MM.1S (cell line): ENCODE measurements at regions not wholly inside any gene's neighbourhood (a gene's known extent, or its start where the extent isn't known, plus 50 kb on each side); places are given as distances from the start of the nearest gene placed in this dataset.

ENCODE experiments used
- DNase-seq: peaks from one replicate; pipeline ENCODE4 v3.0.0-alpha.2; 2015
- H2AFZ ChIP-seq: fragments of 300-600 bp; sonication (generic); 2 replicates; pipeline ENCODE4 v1.6.0; 2016; ENCODE audit warnings: antibody characterized with exemption, low read length
- H3F3A ChIP-seq: fragments of 300-600 bp; sonication (generic); 2 replicates; pipeline ENCODE4 v1.6.1; 2016; ENCODE audit warnings: mild to moderate bottlenecking, antibody characterized with exemption, low read length, moderate library complexity, mixed read lengths; ENCODE audit not compliant: insufficient read depth
- H3K27ac ChIP-seq: fragments of 300-600 bp; sonication (generic); 2 replicates; pipeline ENCODE4 v1.5.1; 2016; ENCODE audit warnings: mild to moderate bottlenecking, low read length
- H3K27me3 ChIP-seq: fragments of 300-600 bp; sonication (generic); replicated peaks from 2 replicates; pipeline ENCODE4 v1.6.0; 2016; ENCODE audit warnings: low read length; ENCODE audit not compliant: insufficient read depth
- H3K36me3 ChIP-seq: fragments of 300-600 bp; sonication (generic); replicated peaks from 2 replicates; pipeline ENCODE4 v1.6.1; 2016; ENCODE audit warnings: mild to moderate bottlenecking, low read length, mixed read lengths; ENCODE audit not compliant: insufficient read depth
- H3K4me1 ChIP-seq: fragments of 300-600 bp; sonication (generic); 2 replicates; pipeline ENCODE4 v1.6.1; 2016; ENCODE audit warnings: low read length, mixed read lengths
- H3K4me2 ChIP-seq: fragments of 300-600 bp; sonication (generic); 2 replicates; pipeline ENCODE4 v1.6.0; 2016; ENCODE audit warnings: low read depth, low read length
- H3K4me3 ChIP-seq: fragments of 300-600 bp; sonication (generic); 2 replicates; pipeline ENCODE4 v1.5.1; 2016; ENCODE audit warnings: low read length, mixed read lengths
- H3K79me2 ChIP-seq: fragments of 300-600 bp; sonication (generic); 2 replicates; pipeline ENCODE4 v1.6.1; 2016; ENCODE audit warnings: mixed run types, low read length, mixed read lengths
- H3K9ac ChIP-seq: fragments of 300-600 bp; sonication (generic); 2 replicates; pipeline ENCODE4 v1.6.1; 2016; ENCODE audit warnings: low read length, mixed read lengths
- H3K9me2 ChIP-seq: fragments of 300-600 bp; sonication (generic); replicated peaks from 2 replicates; pipeline ENCODE4 v1.6.1; 2016; ENCODE audit warnings: mild to moderate bottlenecking, low read length, mixed read lengths; ENCODE audit not compliant: insufficient read depth
- H3K9me3 ChIP-seq: fragments of 300-600 bp; sonication (generic); replicated peaks from 2 replicates; pipeline ENCODE4 v1.6.1; 2016; ENCODE audit warnings: mild to moderate bottlenecking, low read length, mixed read lengths; ENCODE audit not compliant: insufficient read depth
- H4K20me1 ChIP-seq: fragments of 300-600 bp; sonication (generic); 2 replicates; pipeline ENCODE4 v1.6.1; 2016; ENCODE audit warnings: mild to moderate bottlenecking, low read length, moderate library complexity, mixed read lengths; ENCODE audit not compliant: insufficient read depth
- CTCF ChIP-seq: fragments of 300-600 bp; sonication (generic); IDR thresholded peaks from 2 replicates; pipeline ENCODE4 v1.5.1; 2016; ENCODE audit warnings: antibody characterized with exemption, low read length, mixed read lengths
- EZH2 ChIP-seq: fragments of 300-600 bp; sonication (generic); optimal IDR thresholded peaks from 2 replicates; pipeline ENCODE3; 2017; ENCODE audit warnings: low read depth, mild to moderate bottlenecking, antibody characterized with exemption, low read length, mixed read lengths
- EZH2phosphoT487 ChIP-seq: fragments of 300-600 bp; sonication (generic); IDR thresholded peaks from 2 replicates; pipeline ENCODE4 v1.6.1; 2018; ENCODE audit warnings: antibody characterized with exemption, low read length

GRCh38 chr3:22063500-22063899, 312.5 kb upstream of the ZNF385D start:
- DNase-seq = no peak
- Histone ChIP-seq H2AFZ (no peak overlapping the region), H3K27ac (no peak overlapping the region), H3K27me3 (no peaks in the 10 kb centered on the region), H3K4me2 (no peak overlapping the region), H3K4me3 (no peak overlapping the region), H4K20me1 (no peaks in the 10 kb centered on the region), H3K9me2 (no peaks in the 10 kb centered on the region), H3K36me3 (no peaks in the 10 kb centered on the region), H3F3A (no peaks in the 10 kb centered on the region), H3K4me1 (no peaks in the 10 kb centered on the region), H3K79me2 (no peaks in the 10 kb centered on the region), H3K9me3 (no peaks in the 10 kb centered on the region), H3K9ac (no peak overlapping the region)
- TF ChIP-seq EZH2 = no peak
- TF ChIP-seq EZH2phosphoT487 = no peak
- TF ChIP-seq CTCF = no peak

GRCh38 chr3:22068619-22069018, 317.6 kb upstream of the ZNF385D start:
- TF ChIP-seq EZH2 = no peak
- no peak for TF ChIP-seq EZH2phosphoT487
- no peak for TF ChIP-seq CTCF
- H3K9me3 ChIP-seq = no peaks in the 10 kb centered on the region
- H3K36me3 ChIP-seq = no peaks in the 10 kb centered on the region
- no peaks in the 10 kb centered on the region for H3K9me2 ChIP-seq
- no peaks in the 10 kb centered on the region for H3K27me3 ChIP-seq
- no peak overlapping the region for H3K27ac ChIP-seq
- H2AFZ ChIP-seq = no peak overlapping the region
- H3K4me1 ChIP-seq = no peaks in the 10 kb centered on the region
- no peaks in the 10 kb centered on the region for H3F3A ChIP-seq
- no peak overlapping the region for H3K9ac ChIP-seq
- no peak for DNase-seq
- no peak overlapping the region for H3K4me3 ChIP-seq
- H4K20me1 ChIP-seq = no peaks in the 10 kb centered on the region
- H3K4me2 ChIP-seq = no peak overlapping the region
- no peaks in the 10 kb centered on the region for H3K79me2 ChIP-seq

GRCh38 chr3:22088204-22088603, 337.2 kb upstream of the ZNF385D start:
- Histone ChIP-seq H3K27me3 (no peaks in the 10 kb centered on the region), H2AFZ (no peak overlapping the region), H3K9me2 (no peaks in the 10 kb centered on the region), H3K9me3 (no peaks in the 10 kb centered on the region), H3K79me2 (no peaks in the 10 kb centered on the region), H3K4me2 (no peak overlapping the region), H3K36me3 (no peaks in the 10 kb centered on the region), H3K4me3 (no peak overlapping the region), H4K20me1 (no peaks in the 10 kb centered on the region), H3K4me1 (no peaks in the 10 kb centered on the region), H3K9ac (no peak overlapping the region), H3F3A (no peaks in the 10 kb centered on the region), H3K27ac (no peak overlapping the region)
- no peak for DNase-seq
- TF ChIP-seq EZH2 (no peak), EZH2phosphoT487 (no peak), CTCF (no peak)

- Histone ChIP-seq H3K9me3 (no peaks in the 10 kb centered on the region), H3K36me3 (no peaks in the 10 kb centered on the region), H3K27me3 (no peaks in the 10 kb centered on the region), H3K4me3 (no peak overlapping the region), H3F3A (no peaks in the 10 kb centered on the region), H3K4me1 (no peaks in the 10 kb centered on the region), H3K79me2 (no peaks in the 10 kb centered on the region), H3K9ac (no peak overlapping the region), H3K4me2 (0 out of 2 replicates have a peak overlapping the region, but pooled peaks have one; percentile 30), H3K27ac (no peak overlapping the region), H4K20me1 (no peaks in the 10 kb centered on the region), H3K9me2 (no peaks in the 10 kb centered on the region), H2AFZ (peak overlapping the region; percentile 40)
- DNase-seq = peak; percentile 68
- TF ChIP-seq CTCF (peak; percentile 71), EZH2 (no peak)
These were observed 338.3 kb upstream of the ZNF385D start for GRCh38 chr3:22089284-22089683.
